ENCODE measurements at regions not wholly inside any gene's neighbourhood (a gene's known extent, or its start where the extent isn't known, plus 50 kb on each side); places are given as distances from the start of the nearest gene placed in this dataset.

- no peaks in the 10 kb centered on the region for H3K4me1 ChIP-seq (ENCODE audit: control insufficient read depth, insufficient read depth, low read length)
- no peak overlapping the region for H3K27ac ChIP-seq (ENCODE audit: low read length)
- no peaks in the 10 kb centered on the region for H3K36me3 ChIP-seq (ENCODE audit: control insufficient read depth in 2 of 2, insufficient read depth in 2 of 2, low read length in 2 of 2)
- no peak overlapping the region for H3K9ac ChIP-seq (ENCODE audit: low read length in 2 of 2)
- H3K9me3 ChIP-seq (ENCODE audit: control insufficient read depth in 2 of 2, low read length in 2 of 2): no peaks in the 10 kb centered on the region
- H3K4me3 ChIP-seq (ENCODE audit: low read length in 2 of 2): no peak overlapping the region
- H3K27me3 ChIP-seq (ENCODE audit: control insufficient read depth in 1 of 2, insufficient read depth in 2 of 2, low read length in 2 of 2): no peaks in the 10 kb centered on the region
These were observed 2069.6 kb upstream of the CELF4 start for GRCh38 chr18:39635192-39635591.

- Histone ChIP-seq H3K27me3 (ENCODE audit: control insufficient read depth in 1 of 2, insufficient read depth in 2 of 2, low read length in 2 of 2) (no peaks in the 10 kb centered on the region), H3K9me3 (ENCODE audit: control insufficient read depth in 2 of 2, low read length in 2 of 2) (no peaks in the 10 kb centered on the region), H3K27ac (ENCODE audit: low read length) (no peak overlapping the region), H3K36me3 (ENCODE audit: control insufficient read depth in 2 of 2, insufficient read depth in 2 of 2, low read length in 2 of 2) (no peaks in the 10 kb centered on the region), H3K4me1 (ENCODE audit: control insufficient read depth, insufficient read depth, low read length) (no peaks in the 10 kb centered on the region), H3K9ac (ENCODE audit: low read length in 2 of 2) (no peak overlapping the region), H3K4me3 (ENCODE audit: low read length in 2 of 2) (no peak overlapping the region)
These were observed 2062.3 kb upstream of the CELF4 start for GRCh38 chr18:39627936-39628335.

DNA sequence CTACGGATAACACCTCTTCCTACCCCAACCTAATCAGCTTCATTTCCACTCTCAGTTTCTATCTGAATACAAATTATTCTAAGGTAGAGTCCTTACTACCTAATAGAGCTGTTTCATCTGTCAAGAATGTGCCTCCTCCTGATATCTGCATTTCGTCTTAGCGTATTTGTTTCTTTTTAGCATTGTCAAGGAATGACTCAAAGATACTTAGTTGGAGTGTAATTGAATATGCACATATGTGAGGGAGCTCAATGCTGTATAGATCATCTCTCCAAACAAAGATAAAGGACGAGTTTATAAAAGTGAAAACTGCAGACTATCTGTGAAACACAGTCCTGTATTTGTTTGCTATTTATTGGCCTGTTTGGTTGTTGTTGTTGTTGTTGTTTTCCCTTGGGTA lies 2059.4 kb upstream of the CELF4 start:
- H3K36me3 ChIP-seq (ENCODE audit: control insufficient read depth in 2 of 2, insufficient read depth in 2 of 2, low read length in 2 of 2): no peaks in the 10 kb centered on the region
- no peaks in the 10 kb centered on the region for H3K9me3 ChIP-seq (ENCODE audit: control insufficient read depth in 2 of 2, low read length in 2 of 2)
- no peak overlapping the region for H3K27ac ChIP-seq (ENCODE audit: low read length)
- H3K27me3 ChIP-seq (ENCODE audit: control insufficient read depth in 1 of 2, insufficient read depth in 2 of 2, low read length in 2 of 2): no peaks in the 10 kb centered on the region
- no peak overlapping the region for H3K4me3 ChIP-seq (ENCODE audit: low read length in 2 of 2)
- no peaks in the 10 kb centered on the region for H3K4me1 ChIP-seq (ENCODE audit: control insufficient read depth, insufficient read depth, low read length)
- H3K9ac ChIP-seq (ENCODE audit: low read length in 2 of 2): no peak overlapping the region

- no peak overlapping the region for H3K9ac ChIP-seq (ENCODE audit: low read length in 2 of 2)
- no peaks in the 10 kb centered on the region for H3K4me1 ChIP-seq (ENCODE audit: control insufficient read depth, insufficient read depth, low read length)
- H3K9me3 ChIP-seq (ENCODE audit: control insufficient read depth in 2 of 2, low read length in 2 of 2): no peaks in the 10 kb centered on the region
- H3K27ac ChIP-seq (ENCODE audit: low read length): no peak overlapping the region
- no peak overlapping the region for H3K4me3 ChIP-seq (ENCODE audit: low read length in 2 of 2)
- H3K27me3 ChIP-seq (ENCODE audit: control insufficient read depth in 1 of 2, insufficient read depth in 2 of 2, low read length in 2 of 2): no peaks in the 10 kb centered on the region
- no peaks in the 10 kb centered on the region for H3K36me3 ChIP-seq (ENCODE audit: control insufficient read depth in 2 of 2, insufficient read depth in 2 of 2, low read length in 2 of 2)
These were observed 2056.8 kb upstream of the CELF4 start for GRCh38 chr18:39622431-39622830.

GRCh38 chr18:39620551-39621168 lies 2055.1 kb upstream of the CELF4 start:
- Histone ChIP-seq H3K27ac (ENCODE audit: low read length) (no peak overlapping the region), H3K9me3 (ENCODE audit: control insufficient read depth in 2 of 2, low read length in 2 of 2) (no peaks in the 10 kb centered on the region), H3K27me3 (ENCODE audit: control insufficient read depth in 1 of 2, insufficient read depth in 2 of 2, low read length in 2 of 2) (no peaks in the 10 kb centered on the region), H3K4me1 (ENCODE audit: control insufficient read depth, insufficient read depth, low read length) (no peaks in the 10 kb centered on the region), H3K4me3 (ENCODE audit: low read length in 2 of 2) (no peak overlapping the region), H3K9ac (ENCODE audit: low read length in 2 of 2) (no peak overlapping the region), H3K36me3 (ENCODE audit: control insufficient read depth in 2 of 2, insufficient read depth in 2 of 2, low read length in 2 of 2) (no peaks in the 10 kb centered on the region)

DNA sequence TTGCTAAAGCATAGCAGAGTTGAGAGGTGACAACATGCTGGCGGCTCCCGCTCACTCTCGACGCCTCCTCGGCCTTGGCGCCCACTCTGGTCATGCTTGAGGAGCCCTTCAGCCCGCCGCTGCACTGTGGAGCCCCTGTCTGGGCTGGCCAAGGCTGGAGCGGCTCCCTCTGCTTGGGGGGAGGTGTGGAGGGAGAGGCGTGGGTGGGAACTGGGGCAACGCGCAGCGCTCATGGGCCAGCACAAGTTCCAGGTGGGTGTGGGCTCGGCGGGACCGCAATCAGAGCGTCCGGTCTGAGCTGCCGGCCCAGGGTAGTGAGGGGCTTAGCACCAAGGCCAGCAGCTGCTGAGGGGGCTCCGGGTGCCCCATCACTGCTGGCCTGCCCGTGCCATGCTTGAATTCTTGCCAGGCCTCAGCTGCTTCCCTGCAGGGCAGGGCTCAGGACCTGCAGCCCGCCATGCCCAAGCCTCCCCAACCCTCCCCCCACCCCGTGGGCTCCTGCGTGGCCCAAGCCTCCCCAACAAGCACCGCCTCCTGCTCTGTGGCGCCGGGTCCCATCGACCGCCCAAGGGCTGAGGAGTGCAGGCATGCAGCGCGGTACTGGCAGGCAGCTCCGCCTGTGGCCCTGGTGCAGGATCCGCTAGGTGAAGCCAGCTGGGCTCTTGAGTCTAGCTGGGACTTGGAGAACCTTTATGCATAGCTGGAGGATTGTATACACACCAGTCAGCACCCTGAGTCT lies 2052.8 kb upstream of the CELF4 start:
- no peak overlapping the region for H3K27ac ChIP-seq (ENCODE audit: low read length)
- H3K4me3 ChIP-seq (ENCODE audit: low read length in 2 of 2): no peak overlapping the region
- H3K9me3 ChIP-seq (ENCODE audit: control insufficient read depth in 2 of 2, low read length in 2 of 2): no peaks in the 10 kb centered on the region
- no peaks in the 10 kb centered on the region for H3K4me1 ChIP-seq (ENCODE audit: control insufficient read depth, insufficient read depth, low read length)
- H3K36me3 ChIP-seq (ENCODE audit: control insufficient read depth in 2 of 2, insufficient read depth in 2 of 2, low read length in 2 of 2): no peaks in the 10 kb centered on the region
- no peaks in the 10 kb centered on the region for H3K27me3 ChIP-seq (ENCODE audit: control insufficient read depth in 1 of 2, insufficient read depth in 2 of 2, low read length in 2 of 2)
- H3K9ac ChIP-seq (ENCODE audit: low read length in 2 of 2): no peak overlapping the region

DNA sequence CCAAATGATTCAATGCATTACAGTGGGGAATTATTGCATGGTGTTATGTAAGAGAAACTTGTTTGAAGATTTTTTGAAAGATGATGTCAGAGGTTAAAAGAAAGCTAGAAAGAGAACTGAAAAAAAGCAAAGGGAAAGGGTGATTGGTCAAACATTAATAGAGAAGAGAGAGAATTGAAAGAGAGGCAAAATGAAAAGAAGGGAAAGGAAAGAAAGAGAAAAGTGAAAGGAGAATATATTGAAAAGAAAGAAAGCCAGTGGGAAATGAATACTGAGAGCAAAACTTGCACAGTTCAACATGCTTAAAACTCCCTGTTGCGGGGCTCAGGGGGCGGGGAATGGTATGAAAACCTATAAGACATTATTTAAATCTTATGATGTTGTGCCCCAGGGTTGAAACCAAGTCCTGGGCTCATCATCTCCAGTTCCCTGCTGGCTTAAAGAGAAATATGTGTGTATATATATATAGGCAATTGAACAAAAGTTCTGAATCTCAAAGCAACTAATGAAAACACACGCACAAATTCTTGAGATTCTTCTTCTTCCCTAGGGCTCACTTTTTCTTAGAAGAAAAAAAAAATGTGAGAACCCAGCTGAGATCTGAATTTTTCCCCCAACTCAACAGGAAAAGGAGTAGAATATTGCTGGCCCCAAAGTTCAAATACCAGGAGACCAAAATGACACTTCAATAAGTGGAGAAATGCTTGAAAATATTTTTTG lies 2045.9 kb upstream of the CELF4 start:
- no peak overlapping the region for H3K9ac ChIP-seq (ENCODE audit: low read length in 2 of 2)
- H3K27me3 ChIP-seq (ENCODE audit: control insufficient read depth in 1 of 2, insufficient read depth in 2 of 2, low read length in 2 of 2): no peaks in the 10 kb centered on the region
- no peaks in the 10 kb centered on the region for H3K9me3 ChIP-seq (ENCODE audit: control insufficient read depth in 2 of 2, low read length in 2 of 2)
- no peak overlapping the region for H3K4me3 ChIP-seq (ENCODE audit: low read length in 2 of 2)
- H3K4me1 ChIP-seq (ENCODE audit: control insufficient read depth, insufficient read depth, low read length): no peaks in the 10 kb centered on the region
- H3K36me3 ChIP-seq (ENCODE audit: control insufficient read depth in 2 of 2, insufficient read depth in 2 of 2, low read length in 2 of 2): no peaks in the 10 kb centered on the region
- H3K27ac ChIP-seq (ENCODE audit: low read length): no peak overlapping the region

- Histone ChIP-seq H3K4me3 (ENCODE audit: low read length in 2 of 2) (no peak overlapping the region), H3K27me3 (ENCODE audit: control insufficient read depth in 1 of 2, insufficient read depth in 2 of 2, low read length in 2 of 2) (no peaks in the 10 kb centered on the region), H3K36me3 (ENCODE audit: control insufficient read depth in 2 of 2, insufficient read depth in 2 of 2, low read length in 2 of 2) (no peaks in the 10 kb centered on the region), H3K27ac (ENCODE audit: low read length) (no peak overlapping the region), H3K9me3 (ENCODE audit: control insufficient read depth in 2 of 2, low read length in 2 of 2) (no peaks in the 10 kb centered on the region), H3K9ac (ENCODE audit: low read length in 2 of 2) (no peak overlapping the region), H3K4me1 (ENCODE audit: control insufficient read depth, insufficient read depth, low read length) (no peaks in the 10 kb centered on the region)
These were observed 2041.4 kb upstream of the CELF4 start for GRCh38 chr18:39607034-39607433.

DNA sequence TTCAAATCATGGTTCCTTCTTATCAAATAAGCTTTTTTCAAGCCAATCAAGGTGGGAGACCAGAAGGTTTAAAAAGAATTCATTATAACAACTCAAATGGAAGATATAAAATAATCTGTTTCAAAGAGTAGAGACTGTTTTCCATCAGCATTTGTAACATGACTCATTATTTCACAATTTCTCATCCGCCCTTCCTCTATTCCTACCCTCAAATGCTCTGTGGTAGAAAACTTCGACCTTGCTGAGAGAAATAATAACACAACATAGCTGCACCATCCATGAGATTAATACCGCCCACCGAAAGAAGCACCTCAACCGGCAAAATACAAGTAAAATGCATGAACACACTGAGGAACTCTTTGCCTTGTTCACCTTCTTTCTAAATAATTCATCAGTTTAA lies 2039.2 kb upstream of the CELF4 start:
- H3K27ac ChIP-seq (ENCODE audit: low read length): no peak overlapping the region
- no peaks in the 10 kb centered on the region for H3K9me3 ChIP-seq (ENCODE audit: control insufficient read depth in 2 of 2, low read length in 2 of 2)
- H3K4me3 ChIP-seq (ENCODE audit: low read length in 2 of 2): no peak overlapping the region

DNA sequence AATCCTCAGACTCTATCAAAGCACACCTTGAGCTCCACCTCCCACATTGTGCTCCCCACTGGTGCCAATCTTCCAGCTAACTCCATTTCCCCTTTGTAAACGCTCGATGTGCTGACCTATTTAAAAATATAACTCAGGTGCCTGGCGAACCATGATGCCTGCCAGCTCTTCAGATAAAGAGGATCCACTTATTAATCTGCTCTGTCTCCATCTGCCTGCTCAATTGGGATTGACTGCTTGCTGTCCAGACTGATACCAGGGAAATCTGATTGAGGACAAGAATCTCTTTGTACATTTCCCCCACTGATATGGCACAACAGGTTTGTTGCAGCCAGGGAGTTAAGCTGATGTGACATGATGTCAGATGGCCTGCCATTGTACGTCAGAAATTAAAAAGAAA lies 2036.5 kb upstream of the CELF4 start:
- H3K36me3 ChIP-seq (ENCODE audit: control insufficient read depth in 2 of 2, insufficient read depth in 2 of 2, low read length in 2 of 2): no peaks in the 10 kb centered on the region
- H3K4me3 ChIP-seq (ENCODE audit: low read length in 2 of 2): no peak overlapping the region
- no peaks in the 10 kb centered on the region for H3K27me3 ChIP-seq (ENCODE audit: control insufficient read depth in 1 of 2, insufficient read depth in 2 of 2, low read length in 2 of 2)
- H3K27ac ChIP-seq (ENCODE audit: low read length): no peak overlapping the region
- no peaks in the 10 kb centered on the region for H3K4me1 ChIP-seq (ENCODE audit: control insufficient read depth, insufficient read depth, low read length)
- no peaks in the 10 kb centered on the region for H3K9me3 ChIP-seq (ENCODE audit: control insufficient read depth in 2 of 2, low read length in 2 of 2)
- no peak overlapping the region for H3K9ac ChIP-seq (ENCODE audit: low read length in 2 of 2)

More for the DNA sequence above, 2039.2 kb upstream of the CELF4 start:
- H3K4me1 ChIP-seq (ENCODE audit: control insufficient read depth, insufficient read depth, low read length): no peaks in the 10 kb centered on the region
- no peak overlapping the region for H3K9ac ChIP-seq (ENCODE audit: low read length in 2 of 2)
- no peaks in the 10 kb centered on the region for H3K36me3 ChIP-seq (ENCODE audit: control insufficient read depth in 2 of 2, insufficient read depth in 2 of 2, low read length in 2 of 2)
- H3K27me3 ChIP-seq (ENCODE audit: control insufficient read depth in 1 of 2, insufficient read depth in 2 of 2, low read length in 2 of 2): no peaks in the 10 kb centered on the region

- Histone ChIP-seq H3K4me3 (ENCODE audit: low read length in 2 of 2) (no peak overlapping the region), H3K36me3 (ENCODE audit: control insufficient read depth in 2 of 2, insufficient read depth in 2 of 2, low read length in 2 of 2) (no peaks in the 10 kb centered on the region), H3K9ac (ENCODE audit: low read length in 2 of 2) (no peak overlapping the region), H3K4me1 (ENCODE audit: control insufficient read depth, insufficient read depth, low read length) (no peaks in the 10 kb centered on the region), H3K27ac (ENCODE audit: low read length) (no peak overlapping the region), H3K27me3 (ENCODE audit: control insufficient read depth in 1 of 2, insufficient read depth in 2 of 2, low read length in 2 of 2) (no peaks in the 10 kb centered on the region), H3K9me3 (ENCODE audit: control insufficient read depth in 2 of 2, low read length in 2 of 2) (no peaks in the 10 kb centered on the region)
These were observed 2035.3 kb upstream of the CELF4 start for GRCh38 chr18:39600894-39601293.

Data from stomach smooth muscle (tissue), 2 donors.